LNCAP (cell line): ENCODE measurements at regions not wholly inside any gene's neighbourhood (a gene's known extent, or its start where the extent isn't known, plus 50 kb on each side); places are given as distances from the start of the nearest gene placed in this dataset.

Experiments
- TF ChIP-seq, protein P1 (sequence below): fragments of 450-650 bp; IDR thresholded peaks from 2 replicates; pipeline ENCODE4 v1.5.1; 2017; ENCODE audit warnings: mild to moderate bottlenecking

DNA sequence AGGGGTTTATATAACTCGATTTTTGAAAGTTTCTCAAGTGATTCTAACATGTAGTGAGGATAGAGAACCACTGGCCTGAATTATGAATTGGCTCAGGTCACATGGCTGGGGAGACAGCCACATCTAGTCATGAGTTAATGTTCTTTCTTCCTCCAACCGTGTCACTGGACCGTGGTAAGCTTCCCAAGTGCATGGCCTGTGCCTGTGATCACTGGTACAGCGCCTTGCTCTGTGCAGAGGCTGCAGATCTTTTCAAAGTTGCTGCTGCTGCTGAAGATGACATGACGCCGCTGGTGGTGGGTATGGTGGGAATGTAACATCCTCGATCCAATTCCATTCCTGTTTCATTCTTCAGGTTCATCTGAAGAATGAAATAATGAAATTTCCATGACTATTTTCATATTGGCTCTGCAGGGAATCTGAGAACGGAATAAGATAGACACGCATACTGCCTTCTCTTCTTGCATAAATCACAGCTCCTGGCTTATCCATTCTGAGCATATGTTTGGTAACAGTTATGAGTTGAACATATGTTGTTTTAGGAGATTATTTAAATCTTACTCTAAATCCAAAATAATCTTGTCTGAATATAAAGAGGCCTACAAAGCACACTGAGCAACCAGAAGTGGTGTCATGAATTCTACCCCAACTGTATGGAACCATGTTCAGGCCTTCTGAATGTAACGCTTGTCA, 100.5 kb upstream of the THSD7B start:
- TF ChIP-seq, protein P1, sequence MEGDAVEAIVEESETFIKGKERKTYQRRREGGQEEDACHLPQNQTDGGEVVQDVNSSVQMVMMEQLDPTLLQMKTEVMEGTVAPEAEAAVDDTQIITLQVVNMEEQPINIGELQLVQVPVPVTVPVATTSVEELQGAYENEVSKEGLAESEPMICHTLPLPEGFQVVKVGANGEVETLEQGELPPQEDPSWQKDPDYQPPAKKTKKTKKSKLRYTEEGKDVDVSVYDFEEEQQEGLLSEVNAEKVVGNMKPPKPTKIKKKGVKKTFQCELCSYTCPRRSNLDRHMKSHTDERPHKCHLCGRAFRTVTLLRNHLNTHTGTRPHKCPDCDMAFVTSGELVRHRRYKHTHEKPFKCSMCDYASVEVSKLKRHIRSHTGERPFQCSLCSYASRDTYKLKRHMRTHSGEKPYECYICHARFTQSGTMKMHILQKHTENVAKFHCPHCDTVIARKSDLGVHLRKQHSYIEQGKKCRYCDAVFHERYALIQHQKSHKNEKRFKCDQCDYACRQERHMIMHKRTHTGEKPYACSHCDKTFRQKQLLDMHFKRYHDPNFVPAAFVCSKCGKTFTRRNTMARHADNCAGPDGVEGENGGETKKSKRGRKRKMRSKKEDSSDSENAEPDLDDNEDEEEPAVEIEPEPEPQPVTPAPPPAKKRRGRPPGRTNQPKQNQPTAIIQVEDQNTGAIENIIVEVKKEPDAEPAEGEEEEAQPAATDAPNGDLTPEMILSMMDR, result no peak

DNA sequence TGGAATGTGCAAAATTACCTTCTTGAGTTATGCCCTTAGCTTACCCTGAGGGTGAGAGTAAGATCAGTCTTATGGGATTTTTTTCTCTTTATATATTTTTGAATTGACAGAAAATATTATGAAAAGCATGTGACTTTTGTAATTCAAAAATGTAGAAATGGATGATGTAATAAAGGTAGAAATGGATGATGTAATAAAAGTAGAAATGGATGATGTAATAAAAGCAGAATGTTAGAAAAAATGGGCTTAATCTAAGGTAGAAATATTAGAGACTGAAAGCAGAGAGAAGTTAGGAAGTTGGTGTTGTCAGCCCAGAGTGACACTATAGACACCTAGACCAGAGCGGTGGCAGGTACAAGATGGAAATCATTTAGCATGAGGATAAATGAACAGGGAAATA, 107.1 kb upstream of the THSD7B start:
- TF ChIP-seq, protein P1, result no peak

DNA sequence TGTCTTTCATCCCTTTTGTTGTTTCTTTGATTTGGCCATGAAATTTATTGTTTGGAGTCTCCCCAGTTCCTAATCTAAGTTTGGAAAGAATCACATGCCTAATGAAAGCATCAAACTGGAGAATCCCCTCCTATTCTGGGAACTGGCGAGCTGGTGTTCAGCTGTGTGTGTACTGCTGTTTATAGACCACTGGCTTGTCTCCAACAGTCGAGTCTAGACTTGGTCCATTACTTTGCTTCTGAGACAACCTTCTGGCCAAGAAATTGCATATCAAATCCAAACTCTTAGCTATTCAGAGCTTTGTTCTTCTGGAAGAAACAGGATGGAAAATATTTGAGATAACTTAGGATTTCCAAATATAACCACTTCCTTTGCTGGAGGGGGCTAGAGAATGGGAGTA, 111.5 kb upstream of the THSD7B start:
- TF ChIP-seq, protein P1, result no peak

- TF ChIP-seq, protein P1, result no peak
These were observed 113.8 kb upstream of the THSD7B start for GRCh38 chr2:136651456-136652010.

- TF ChIP-seq, protein P1, result no peak
These were observed 118.3 kb upstream of the THSD7B start for GRCh38 chr2:136647039-136647438.

GRCh38 chr2:136645236-136645828, 120.0 kb upstream of the THSD7B start:
- TF ChIP-seq, protein P1, result no peak

GRCh38 chr2:136639651-136640050, 125.7 kb upstream of the THSD7B start:
- TF ChIP-seq, protein P1, result no peak
